ENCODE measurements at regions not wholly inside any gene's neighbourhood (a gene's known extent, or its start where the extent isn't known, plus 50 kb on each side); places are given as distances from the start of the nearest gene placed in this dataset.

DNA sequence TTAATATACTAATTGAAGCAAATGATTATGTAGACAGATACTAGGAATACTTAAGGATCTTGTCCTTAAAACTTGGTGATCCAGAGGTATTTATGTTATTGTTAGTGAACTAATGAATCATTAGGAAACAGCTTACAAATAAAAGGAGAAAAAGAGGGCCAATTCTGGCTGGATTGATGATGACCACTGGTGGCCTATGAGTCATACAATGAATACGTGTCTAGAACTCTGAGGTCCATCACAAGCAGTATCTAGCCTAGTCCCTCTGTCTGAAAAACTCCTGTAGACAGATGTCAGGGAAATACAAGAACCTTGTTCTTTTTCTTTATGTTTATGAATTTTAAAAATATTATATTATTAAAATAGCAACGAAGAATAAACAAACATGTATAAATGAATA is 51.7 kb upstream of the RTL1 start:
- Mint-ChIP-seq H3K4me3 (no peak overlapping the region), H3K4me1 (no peaks in the 10 kb centered on the region), H3K9me3 (no peaks in the 10 kb centered on the region), H3K27me3 (ENCODE audit: low read depth in 3 of 3) (peaks cover 0 to 3% (median 0%) of the 10 kb centered on the region in 3 donors), H3K36me3 (no peaks in the 10 kb centered on the region), H3K27ac (no peak overlapping the region)
- DNase-seq = no peak

DNA sequence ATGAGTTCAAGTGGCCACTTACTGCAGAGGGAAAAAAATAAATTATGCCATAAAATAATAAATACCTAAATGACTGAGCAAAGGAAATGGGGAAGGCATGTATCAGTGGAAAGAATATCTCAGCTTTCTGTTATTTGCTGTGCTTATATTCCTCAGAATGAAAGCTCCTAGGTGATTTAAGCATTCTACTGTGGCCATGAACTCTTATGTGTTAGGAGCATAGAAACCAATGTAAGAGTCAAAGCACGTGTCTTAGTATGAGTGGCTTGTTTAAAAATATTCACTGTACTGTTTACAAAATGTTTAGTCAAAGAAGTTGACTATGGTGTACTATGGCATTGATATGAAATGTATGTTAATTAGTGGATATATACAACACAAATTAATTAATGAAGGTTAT is 59.0 kb upstream of the RTL1 start:
- Mint-ChIP-seq H3K27ac (no peak overlapping the region), H3K4me3 (no peak overlapping the region), H3K36me3 (no peaks in the 10 kb centered on the region), H3K4me1 (no peaks in the 10 kb centered on the region), H3K27me3 (ENCODE audit: low read depth in 3 of 3) (peaks cover 0 to 11% (median 2%) of the 10 kb centered on the region in 3 donors), H3K9me3 (no peaks in the 10 kb centered on the region)
- DNase-seq = no peak

DNA sequence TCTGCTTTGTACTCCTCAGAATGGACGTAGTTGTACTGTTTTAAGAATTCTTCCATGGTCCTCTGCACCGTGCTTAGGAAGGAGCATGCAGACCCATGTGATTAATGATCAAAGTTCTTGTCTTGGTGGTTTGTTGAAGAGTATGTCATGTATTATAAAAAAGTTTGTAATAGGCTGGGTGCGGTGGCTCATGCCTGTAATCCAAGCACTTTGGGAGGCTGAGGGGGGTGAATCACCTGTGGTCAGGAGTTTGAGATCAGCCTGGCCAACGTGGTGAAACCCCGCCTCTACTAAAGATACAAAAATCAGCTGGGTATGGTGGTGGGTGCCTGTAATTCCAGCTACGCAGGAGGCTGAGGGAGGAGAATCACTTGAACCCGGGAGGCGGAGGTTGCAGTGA is 61.8 kb upstream of the RTL1 start:
- H3K27me3 Mint-ChIP-seq (ENCODE audit: low read depth in 3 of 3) = peaks cover 0 to 9% (median 2%) of the 10 kb centered on the region in 3 donors
- no peaks in the 10 kb centered on the region for H3K36me3 Mint-ChIP-seq
- no peaks in the 10 kb centered on the region for H3K9me3 Mint-ChIP-seq
- DNase-seq = no peak
- no peak overlapping the region for H3K27ac Mint-ChIP-seq
- H3K4me1 Mint-ChIP-seq = no peaks in the 10 kb centered on the region
- H3K4me3 Mint-ChIP-seq = no peak overlapping the region

DNA sequence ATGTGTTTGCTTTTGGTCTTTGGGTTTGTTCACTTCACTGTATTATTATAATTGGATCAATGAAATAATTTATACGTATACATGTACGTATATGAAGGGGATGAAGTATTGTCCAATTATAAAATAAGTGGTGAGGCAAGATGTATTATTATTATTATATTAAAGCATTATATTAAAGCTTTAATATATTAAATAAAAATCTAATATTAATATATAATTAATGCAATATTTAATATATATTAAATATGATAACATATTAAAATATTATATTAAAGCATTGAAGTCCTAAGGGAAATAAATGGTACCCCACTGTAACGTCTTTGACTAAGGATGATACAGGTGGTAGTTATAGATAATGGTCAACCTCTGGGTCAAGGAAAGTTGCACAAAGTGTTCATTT is 63.7 kb upstream of the RTL1 start:
- Mint-ChIP-seq H3K27ac (no peak overlapping the region), H3K27me3 (ENCODE audit: low read depth in 3 of 3) (peaks cover 0 to 7% (median 0%) of the 10 kb centered on the region in 3 donors), H3K4me1 (no peaks in the 10 kb centered on the region), H3K36me3 (no peaks in the 10 kb centered on the region), H3K9me3 (no peaks in the 10 kb centered on the region), H3K4me3 (no peak overlapping the region)
- no peak for DNase-seq

DNA sequence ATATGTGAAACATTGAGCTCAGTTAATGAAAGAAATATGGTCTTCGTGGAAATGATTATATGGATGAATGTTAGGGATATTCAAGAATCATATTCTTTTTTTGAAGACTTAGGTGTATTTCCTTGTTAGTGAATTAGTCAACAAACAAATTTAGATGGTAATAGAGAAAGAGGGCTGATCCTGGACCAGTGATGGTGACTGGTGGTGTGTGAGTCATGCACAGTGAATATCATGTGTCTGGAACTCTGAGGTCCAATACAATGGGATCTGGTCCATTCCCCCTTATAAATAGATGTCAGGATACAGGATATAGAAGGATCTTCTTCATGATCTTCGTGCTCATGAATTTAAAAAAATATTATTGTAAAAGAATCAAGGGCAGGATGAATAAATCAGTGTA is 64.4 kb upstream of the RTL1 start:
- H3K4me3 Mint-ChIP-seq = no peak overlapping the region
- no peak overlapping the region for H3K27ac Mint-ChIP-seq
- no peaks in the 10 kb centered on the region for H3K9me3 Mint-ChIP-seq
- DNase-seq = no peak
- H3K27me3 Mint-ChIP-seq (ENCODE audit: low read depth in 3 of 3) = peaks cover 0 to 9% (median 0%) of the 10 kb centered on the region in 3 donors
- H3K4me1 Mint-ChIP-seq = no peaks in the 10 kb centered on the region
- H3K36me3 Mint-ChIP-seq = no peaks in the 10 kb centered on the region

DNA sequence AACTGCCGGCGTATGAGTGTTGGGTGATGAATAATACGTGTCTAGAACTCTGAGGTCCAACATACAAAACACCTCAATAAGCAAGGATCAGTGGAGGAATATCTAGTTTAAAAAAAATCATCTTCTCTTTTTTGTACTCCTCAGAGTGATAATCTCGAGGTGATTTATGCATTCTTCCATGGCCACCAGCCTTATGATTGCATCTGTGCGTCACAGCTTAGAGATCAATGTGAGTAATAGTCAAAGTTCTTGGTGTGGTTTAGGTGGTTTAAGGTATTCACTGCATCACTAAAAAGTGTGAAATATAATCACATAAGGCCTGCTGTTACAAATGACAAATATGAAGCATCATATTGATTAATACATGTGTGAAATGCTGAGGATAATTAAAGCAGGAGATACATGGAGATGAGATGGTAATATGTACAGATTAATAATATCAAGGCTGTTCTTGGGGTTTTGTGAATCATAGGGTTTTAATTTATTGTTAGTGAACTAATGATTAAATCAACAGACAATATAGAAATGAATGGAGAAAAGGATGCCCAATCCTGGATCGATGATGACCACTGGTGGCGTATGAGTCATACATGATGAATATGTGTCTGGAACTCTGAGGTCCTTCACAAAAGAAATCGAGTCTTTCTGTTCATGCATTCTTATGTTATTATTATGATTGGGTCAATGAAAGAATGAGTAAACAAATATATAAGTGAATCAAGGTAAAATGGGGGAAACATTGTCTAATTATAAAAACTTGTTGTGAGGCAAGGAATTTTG is 68.8 kb upstream of the RTL1 start:
- no peak for DNase-seq
- Mint-ChIP-seq H3K36me3 (no peaks in the 10 kb centered on the region), H3K27me3 (ENCODE audit: low read depth in 3 of 3) (peaks cover 0 to 2% (median 0%) of the 10 kb centered on the region in 3 donors), H3K4me1 (no peaks in the 10 kb centered on the region), H3K4me3 (no peak overlapping the region), H3K27ac (no peak overlapping the region), H3K9me3 (no peaks in the 10 kb centered on the region)

DNA sequence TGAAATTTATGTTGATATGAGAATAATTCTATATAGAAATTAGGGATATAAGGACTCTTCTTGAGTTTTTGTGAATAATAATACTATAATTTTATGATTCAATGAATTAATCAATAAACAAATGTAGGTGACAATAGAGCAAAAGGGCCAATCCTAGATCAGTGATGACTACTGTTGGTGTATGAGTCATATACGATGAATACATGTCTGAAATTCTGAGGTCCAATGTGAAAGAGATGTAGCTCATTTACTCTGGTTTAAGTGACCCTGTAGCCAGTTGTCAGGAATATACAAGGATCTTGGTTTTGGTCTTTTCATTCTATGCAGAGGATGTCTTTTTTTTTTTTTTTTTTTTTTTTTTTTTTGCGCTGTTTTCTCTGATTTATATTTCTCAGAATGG is 72.1 kb upstream of the RTL1 start:
- Mint-ChIP-seq H3K9me3 (no peaks in the 10 kb centered on the region), H3K27me3 (ENCODE audit: low read depth in 3 of 3) (peaks cover 0 to 3% (median 2%) of the 10 kb centered on the region in 3 donors), H3K4me3 (no peak overlapping the region), H3K4me1 (no peaks in the 10 kb centered on the region), H3K36me3 (no peaks in the 10 kb centered on the region), H3K27ac (no peak overlapping the region)
- DNase-seq = no peak

DNA sequence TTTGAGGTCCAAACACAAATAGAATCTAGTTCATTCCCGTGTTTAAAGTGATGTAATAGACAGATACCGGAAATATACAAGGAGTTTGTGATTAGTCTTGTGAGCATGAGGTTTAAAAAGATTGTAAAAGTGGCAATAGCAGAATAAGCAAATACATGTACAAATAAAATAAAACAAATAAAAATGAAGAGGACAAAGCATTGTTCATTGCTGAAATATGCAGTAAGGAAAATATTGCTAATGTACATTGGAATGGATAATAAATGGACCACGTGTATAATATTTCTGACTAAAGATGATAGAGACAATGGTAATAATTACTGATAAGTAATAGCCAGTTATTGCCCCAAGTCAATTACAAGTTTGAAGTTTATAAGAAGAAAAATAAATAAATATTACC is 75.6 kb upstream of the RTL1 start:
- peaks cover 3 to 5% (median 4%) of the 10 kb centered on the region in 3 donors for H3K27me3 Mint-ChIP-seq (ENCODE audit: low read depth in 3 of 3)
- no peaks in the 10 kb centered on the region for H3K36me3 Mint-ChIP-seq
- H3K27ac Mint-ChIP-seq = no peak overlapping the region
- H3K4me1 Mint-ChIP-seq = no peaks in the 10 kb centered on the region
- no peak for DNase-seq
- H3K9me3 Mint-ChIP-seq = no peaks in the 10 kb centered on the region
- no peak overlapping the region for H3K4me3 Mint-ChIP-seq

DNA sequence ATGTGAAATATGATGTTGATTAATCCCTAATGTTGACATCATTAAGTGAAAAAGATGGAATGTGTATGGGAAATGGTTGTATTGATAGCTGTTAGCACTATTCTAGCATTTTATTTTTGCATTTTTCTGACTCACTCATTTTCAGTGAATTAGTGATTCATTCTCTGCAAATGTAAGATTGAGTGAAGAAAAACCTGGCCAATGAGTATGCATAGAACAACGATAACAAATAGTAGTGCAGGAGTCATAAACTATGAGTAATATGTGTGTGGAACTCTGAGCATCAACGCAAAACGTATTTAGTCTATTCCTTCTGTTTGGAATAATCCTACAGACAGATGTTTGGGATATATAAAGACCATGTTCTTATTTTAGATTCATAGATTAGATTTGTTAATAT is 76.3 kb upstream of the RTL1 start:
- Mint-ChIP-seq H3K4me3 (no peak overlapping the region), H3K27me3 (ENCODE audit: low read depth in 3 of 3) (peaks cover 3 to 5% (median 4%) of the 10 kb centered on the region in 3 donors), H3K4me1 (no peaks in the 10 kb centered on the region), H3K9me3 (no peaks in the 10 kb centered on the region), H3K27ac (no peak overlapping the region), H3K36me3 (no peaks in the 10 kb centered on the region)
- no peak for DNase-seq

DNA sequence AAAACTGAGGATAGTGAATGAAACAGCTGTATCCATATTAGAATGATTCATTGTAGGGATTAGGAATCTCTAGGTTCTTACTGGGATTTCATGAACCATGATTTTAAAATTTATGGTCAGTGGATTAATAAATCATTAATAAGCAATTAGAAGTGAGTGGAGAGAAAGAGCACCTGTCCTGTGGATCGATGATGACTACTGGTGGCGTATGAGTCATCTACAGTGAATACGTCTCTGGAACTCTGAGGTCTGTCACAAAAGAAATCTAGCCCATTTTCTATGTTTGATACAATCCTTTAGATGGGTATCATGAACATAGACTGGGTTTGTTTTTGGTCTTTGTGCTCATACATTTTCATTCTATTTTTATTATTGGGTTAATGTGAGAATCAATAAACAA is 77.3 kb upstream of the RTL1 start:
- DNase-seq = no peak
- H3K27ac Mint-ChIP-seq = no peak overlapping the region
- no peak overlapping the region for H3K4me3 Mint-ChIP-seq
- H3K4me1 Mint-ChIP-seq = no peaks in the 10 kb centered on the region
- no peaks in the 10 kb centered on the region for H3K36me3 Mint-ChIP-seq
- H3K9me3 Mint-ChIP-seq = no peaks in the 10 kb centered on the region
- H3K27me3 Mint-ChIP-seq (ENCODE audit: low read depth in 3 of 3) = peaks cover 3 to 5% (median 4%) of the 10 kb centered on the region in 3 donors

DNA sequence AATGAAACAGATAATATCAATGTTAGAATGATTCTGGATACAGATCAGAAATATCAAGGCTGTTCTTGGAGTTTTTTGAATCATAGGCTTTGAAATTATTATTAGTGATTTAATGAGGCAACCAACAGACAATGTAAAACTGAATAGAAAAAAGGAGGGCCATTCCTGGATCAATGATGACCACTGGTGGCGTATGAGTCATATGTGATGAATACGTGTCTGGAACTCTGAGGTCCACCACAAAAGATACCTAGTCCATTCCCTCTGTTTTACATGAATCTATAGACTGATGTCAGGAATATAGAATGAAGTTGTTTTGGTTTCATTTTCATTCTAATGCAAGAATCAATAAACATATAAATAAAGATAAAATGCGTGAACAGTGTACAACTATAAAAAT is 78.3 kb upstream of the RTL1 start:
- no peak for DNase-seq
- peaks cover 3 to 7% (median 5%) of the 10 kb centered on the region in 3 donors for H3K27me3 Mint-ChIP-seq (ENCODE audit: low read depth in 3 of 3)
- H3K9me3 Mint-ChIP-seq = no peaks in the 10 kb centered on the region
- no peaks in the 10 kb centered on the region for H3K36me3 Mint-ChIP-seq
- H3K4me3 Mint-ChIP-seq = no peak overlapping the region
- no peaks in the 10 kb centered on the region for H3K4me1 Mint-ChIP-seq
- H3K27ac Mint-ChIP-seq = no peak overlapping the region

DNA sequence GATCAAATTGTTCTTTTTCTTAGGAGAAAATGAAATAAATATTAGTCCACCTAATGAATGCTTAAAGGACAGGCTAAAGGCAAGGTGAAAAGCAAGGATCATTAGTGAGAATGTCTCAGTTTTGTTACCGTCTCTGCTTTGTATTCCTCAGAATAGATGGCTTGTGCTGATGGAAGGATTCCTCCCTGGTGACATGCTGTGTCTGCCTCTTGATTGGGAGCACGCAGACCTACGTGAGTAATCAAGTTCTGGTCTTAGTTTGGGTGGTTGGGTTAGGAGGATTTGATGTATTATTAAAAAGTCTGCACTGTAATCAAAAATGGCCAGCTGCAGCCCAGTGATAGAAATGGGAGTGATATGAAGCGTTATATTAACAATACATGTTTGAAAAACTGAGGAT is 78.8 kb upstream of the RTL1 start:
- DNase-seq = no peak
- Mint-ChIP-seq H3K27me3 (ENCODE audit: low read depth in 3 of 3) (peaks cover 3 to 7% (median 5%) of the 10 kb centered on the region in 3 donors), H3K9me3 (no peaks in the 10 kb centered on the region), H3K27ac (no peak overlapping the region), H3K4me3 (no peak overlapping the region), H3K36me3 (no peaks in the 10 kb centered on the region), H3K4me1 (no peaks in the 10 kb centered on the region)

DNA sequence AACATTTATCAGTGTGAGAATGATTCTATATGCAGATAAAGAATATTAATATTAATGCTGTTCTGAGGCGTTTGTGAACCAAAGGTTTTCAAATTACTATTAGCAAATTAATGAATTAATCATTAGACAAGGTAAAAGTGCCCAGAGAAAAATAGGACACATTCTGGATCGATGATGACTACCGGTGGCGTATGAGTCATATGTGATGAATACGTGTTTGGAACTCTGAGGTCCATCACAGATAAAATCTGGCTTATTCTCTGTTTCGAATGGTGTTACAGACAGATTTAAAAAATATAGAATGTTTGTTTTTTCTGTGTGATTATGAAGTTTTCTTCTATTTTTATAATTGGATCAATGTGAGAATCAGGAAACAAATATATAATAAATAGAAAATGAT is 79.2 kb upstream of the RTL1 start:
- Mint-ChIP-seq H3K4me3 (no peak overlapping the region), H3K27me3 (ENCODE audit: low read depth in 3 of 3) (peaks cover under 1 to 7% (median 5%) of the 10 kb centered on the region in 3 donors), H3K27ac (no peak overlapping the region), H3K4me1 (no peaks in the 10 kb centered on the region), H3K36me3 (no peaks in the 10 kb centered on the region), H3K9me3 (no peaks in the 10 kb centered on the region)
- no peak for DNase-seq

DNA sequence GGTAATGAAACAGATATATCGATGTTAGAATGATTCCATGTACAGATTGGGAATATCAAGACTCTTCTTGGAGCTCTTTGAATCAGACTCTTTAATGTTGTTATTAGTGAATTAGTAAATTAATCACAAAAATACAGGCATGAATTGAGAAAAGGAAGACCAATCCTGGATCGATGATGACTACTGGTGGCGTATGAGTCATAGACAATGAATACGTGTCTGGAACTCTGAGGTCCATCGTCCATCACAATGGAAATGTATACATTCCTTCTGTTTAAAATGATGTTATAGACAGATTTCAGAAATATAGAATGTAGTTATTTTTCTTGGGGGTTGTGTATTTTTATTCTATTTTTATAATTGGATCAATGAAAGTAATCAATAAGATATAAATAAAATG is 80.2 kb upstream of the RTL1 start:
- Mint-ChIP-seq H3K4me1 (no peaks in the 10 kb centered on the region), H3K27ac (no peak overlapping the region), H3K27me3 (ENCODE audit: low read depth in 3 of 3) (peaks cover 0 to 7% (median 5%) of the 10 kb centered on the region in 3 donors), H3K4me3 (no peak overlapping the region), H3K36me3 (no peaks in the 10 kb centered on the region), H3K9me3 (no peaks in the 10 kb centered on the region)
- DNase-seq = no peak

DNA sequence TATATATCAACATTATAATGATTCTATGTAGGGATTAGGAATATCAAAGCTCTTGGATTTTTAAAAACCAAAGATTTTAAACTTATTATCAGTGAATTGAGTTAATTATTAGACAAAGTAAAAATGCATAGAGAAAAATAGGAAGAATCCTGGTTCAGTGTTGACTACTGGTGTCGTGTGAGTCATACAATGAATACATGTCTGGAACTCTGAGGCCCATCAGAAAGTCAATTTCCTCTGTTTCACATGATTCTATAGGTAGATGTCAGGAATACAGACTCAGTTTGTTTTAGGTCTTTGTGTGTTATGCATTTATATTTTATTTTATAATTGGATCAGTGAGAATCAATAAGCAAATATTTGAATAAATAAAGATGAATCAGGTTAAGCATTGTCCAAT is 84.5 kb upstream of the RTL1 start:
- H3K4me1 Mint-ChIP-seq = no peaks in the 10 kb centered on the region
- H3K27ac Mint-ChIP-seq = no peak overlapping the region
- H3K36me3 Mint-ChIP-seq = no peaks in the 10 kb centered on the region
- DNase-seq = no peak
- peaks cover 0 to 7% (median 0%) of the 10 kb centered on the region in 3 donors for H3K27me3 Mint-ChIP-seq (ENCODE audit: low read depth in 3 of 3)
- no peak overlapping the region for H3K4me3 Mint-ChIP-seq
- H3K9me3 Mint-ChIP-seq = no peaks in the 10 kb centered on the region

Data from immature natural killer cell (primary cell).